NCI-H2107 treated with DMSO at 0.1 percent for 48 hours (cell line): ENCODE measurements at regions not wholly inside any gene's neighbourhood (a gene's known extent, or its start where the extent isn't known, plus 50 kb on each side); places are given as distances from the start of the nearest gene placed in this dataset.
"Not testable (repeated sequence)": the region's sequence is repeated elsewhere in the genome, so short reads cannot be mapped to it uniquely, and the experiment has no call there.

ENCODE experiments used
- DNase-seq: peaks from one replicate; lab custom pipeline; 2025; ENCODE audit not compliant: unreplicated experiment; lab: John Stamatoyannopoulos, UW

DNA sequence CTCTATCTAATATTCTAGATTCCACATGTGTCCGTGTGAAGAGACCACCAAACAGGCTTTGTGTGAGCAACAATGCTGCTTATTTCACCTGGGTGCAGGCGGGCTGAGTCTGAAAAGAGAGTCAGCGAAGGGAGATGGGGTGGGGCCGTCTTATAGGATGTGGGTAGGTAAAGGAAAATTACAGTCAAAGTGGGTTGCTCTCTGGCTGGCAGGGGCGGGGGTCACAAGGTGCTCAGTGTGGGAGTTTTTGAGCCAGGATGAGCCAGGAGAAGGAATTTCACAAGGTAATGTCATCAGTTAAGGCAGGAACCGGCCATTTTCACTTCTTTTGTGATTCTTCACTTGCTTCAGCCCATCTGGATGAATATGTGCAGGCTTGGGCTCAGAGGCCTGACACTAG, 779.3 kb downstream of the RNF144A start:
- DNase-seq = not testable (repeated sequence)

GRCh38 chr2:7697052-7697451, 779.8 kb downstream of the RNF144A start:
- DNase-seq = no peak

DNA sequence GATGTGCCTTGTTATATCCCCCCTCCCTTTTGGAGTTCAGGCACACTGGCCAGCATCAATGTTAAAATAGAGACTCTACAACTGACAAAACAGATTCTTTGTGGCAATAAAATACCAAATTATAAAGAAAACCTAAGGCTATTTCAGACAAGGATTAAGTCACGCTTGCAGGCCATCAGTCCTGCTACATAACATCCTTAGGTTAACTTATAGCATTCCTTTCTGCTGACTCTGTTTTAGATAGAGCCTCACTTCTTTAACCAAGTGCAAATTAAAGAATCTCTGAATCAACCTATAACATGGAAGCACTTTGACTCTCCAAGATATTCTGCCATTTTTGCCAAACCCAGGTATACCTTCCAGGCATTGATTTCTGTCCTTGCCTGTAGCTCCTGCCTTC, 784.6 kb downstream of the RNF144A start:
- no peak for DNase-seq

DNA sequence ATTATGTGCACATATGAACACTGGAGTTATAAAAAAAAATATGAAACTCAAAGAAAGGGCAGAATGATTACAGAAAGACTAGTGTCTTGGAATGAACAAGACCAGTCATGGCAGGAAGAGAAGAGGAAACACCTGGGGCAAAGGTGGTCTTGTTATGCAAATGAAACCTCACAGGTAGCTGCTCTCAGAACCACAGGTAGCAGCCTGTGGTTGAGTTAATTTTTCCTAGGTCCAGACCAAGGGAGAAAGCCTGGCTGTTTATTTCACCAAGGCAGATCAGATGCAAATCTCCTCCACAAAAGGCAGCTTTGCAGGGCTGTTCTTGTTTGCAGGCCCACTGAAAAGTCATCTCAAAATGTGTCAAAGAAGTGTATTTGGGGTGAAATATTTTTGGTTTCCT, 785.8 kb downstream of the RNF144A start:
- DNase-seq = peak; percentile 30

GRCh38 chr2:7703543-7704144, 786.4 kb downstream of the RNF144A start:
- peak; percentile 63 for DNase-seq

GRCh38 chr2:7704296-7704865, 787.2 kb downstream of the RNF144A start:
- no peak for DNase-seq

DNA sequence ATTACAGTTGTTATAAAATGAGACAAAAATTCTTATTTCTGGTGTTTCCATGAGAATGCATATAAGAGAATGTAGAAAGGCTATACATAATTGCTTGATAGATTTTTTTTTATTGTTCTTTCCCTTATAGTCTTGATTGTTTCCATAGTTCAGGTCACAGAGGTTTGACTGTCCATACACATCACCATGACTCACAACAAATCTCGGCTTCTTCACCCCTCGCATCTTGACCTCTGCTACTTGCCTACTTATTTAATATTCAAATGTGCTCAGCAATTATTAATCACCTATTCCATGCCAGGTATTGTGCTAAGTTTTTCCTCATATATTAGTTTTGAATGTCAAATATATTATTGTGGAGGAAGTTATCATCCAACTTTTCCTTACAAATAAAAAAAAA, 789.6 kb downstream of the RNF144A start:
- DNase-seq = no peak

DNA sequence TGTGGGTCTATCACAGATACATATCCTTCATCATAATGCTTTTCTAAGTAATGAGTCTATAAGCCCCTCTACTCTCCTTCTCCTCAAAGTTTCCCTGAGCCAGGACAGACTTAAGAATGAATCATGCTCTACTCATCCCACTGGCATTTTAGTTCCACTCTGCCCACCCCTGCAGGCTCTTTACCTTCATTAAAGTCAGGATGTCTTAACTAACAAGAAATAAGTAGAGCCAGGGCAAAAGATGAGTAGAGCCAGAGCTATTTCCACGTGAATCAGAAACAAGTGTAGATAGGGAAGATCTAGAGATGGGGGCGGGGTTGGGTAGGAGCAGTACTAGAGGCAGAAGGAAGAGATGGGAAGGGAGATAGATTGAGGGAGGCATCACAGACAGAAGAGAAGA, 790.5 kb downstream of the RNF144A start:
- no peak for DNase-seq

GRCh38 chr2:7709907-7710306, 792.7 kb downstream of the RNF144A start:
- no peak for DNase-seq

GRCh38 chr2:7711167-7711566, 794.0 kb downstream of the RNF144A start:
- no peak for DNase-seq

DNA sequence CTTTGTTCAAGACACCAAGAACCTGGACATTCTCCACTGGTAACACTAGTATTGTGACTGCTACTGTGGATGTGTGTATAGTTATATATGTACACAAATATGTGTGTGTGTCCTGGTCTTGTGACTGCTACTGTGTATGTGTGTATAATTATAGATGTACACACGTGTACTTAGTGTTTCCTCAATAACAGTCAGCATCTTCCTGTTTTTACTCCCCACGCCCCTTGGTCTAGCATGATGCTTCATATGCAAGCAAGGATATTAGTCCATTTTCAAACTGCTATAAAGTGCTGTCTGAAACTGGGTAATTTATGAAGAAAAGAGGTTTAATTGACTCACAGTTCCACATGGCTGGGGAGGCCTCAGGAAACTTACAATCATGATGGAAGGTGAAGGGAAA, 802.7 kb downstream of the RNF144A start:
- no peak for DNase-seq

GRCh38 chr2:7721413-7721995, 804.3 kb downstream of the RNF144A start:
- DNase-seq = no peak

DNA sequence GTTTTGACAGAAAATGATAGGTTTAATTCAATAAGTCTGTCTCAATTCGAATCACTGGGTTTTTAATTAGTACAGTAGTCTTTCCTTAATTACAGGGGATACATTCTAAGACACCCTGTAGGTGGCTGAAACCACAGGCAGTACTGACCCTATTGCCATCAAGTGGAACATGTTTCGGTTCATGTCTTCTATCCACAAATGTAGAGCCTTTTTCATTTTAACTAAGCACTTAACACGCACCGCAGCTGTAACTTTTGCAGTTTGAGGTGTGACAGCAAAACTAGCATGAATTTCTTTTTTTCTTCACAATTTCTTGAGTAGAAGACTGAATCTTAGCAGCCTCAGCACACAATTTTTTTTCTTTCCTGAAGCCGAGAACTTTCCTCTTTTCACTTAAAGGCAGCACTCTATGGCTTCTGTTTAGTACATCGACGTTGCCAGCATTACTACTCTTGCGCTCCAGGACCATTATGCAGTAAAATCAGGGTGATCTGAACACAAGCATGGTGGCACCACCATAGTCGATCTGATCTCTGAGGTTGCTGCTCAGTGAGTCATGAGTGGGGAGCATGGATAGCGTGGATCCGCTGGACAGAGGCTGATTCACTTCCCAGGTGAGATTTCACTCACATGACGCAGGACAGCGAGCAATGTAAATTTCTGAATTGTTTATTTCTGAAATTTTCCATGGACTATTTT, 805.1 kb downstream of the RNF144A start:
- DNase-seq = no peak

DNA sequence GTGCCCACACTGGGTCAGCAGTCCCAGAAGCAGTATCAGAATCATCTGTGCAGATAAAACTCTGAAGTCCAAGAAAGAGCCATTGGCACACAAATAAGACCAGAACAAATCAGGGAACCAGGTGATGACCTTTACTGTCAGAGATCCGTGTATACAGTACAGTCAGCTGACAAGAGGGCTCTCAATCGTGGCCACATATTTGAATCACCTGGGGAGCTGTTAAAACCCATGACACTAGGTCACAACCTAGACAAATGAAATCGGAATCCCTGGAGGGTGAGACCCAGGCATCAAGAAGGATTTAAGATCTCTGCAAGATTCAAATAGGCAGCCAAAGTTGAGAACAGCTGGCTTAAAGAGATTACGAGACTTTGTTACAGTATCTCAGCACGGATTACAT, 807.1 kb downstream of the RNF144A start:
- no peak for DNase-seq

DNA sequence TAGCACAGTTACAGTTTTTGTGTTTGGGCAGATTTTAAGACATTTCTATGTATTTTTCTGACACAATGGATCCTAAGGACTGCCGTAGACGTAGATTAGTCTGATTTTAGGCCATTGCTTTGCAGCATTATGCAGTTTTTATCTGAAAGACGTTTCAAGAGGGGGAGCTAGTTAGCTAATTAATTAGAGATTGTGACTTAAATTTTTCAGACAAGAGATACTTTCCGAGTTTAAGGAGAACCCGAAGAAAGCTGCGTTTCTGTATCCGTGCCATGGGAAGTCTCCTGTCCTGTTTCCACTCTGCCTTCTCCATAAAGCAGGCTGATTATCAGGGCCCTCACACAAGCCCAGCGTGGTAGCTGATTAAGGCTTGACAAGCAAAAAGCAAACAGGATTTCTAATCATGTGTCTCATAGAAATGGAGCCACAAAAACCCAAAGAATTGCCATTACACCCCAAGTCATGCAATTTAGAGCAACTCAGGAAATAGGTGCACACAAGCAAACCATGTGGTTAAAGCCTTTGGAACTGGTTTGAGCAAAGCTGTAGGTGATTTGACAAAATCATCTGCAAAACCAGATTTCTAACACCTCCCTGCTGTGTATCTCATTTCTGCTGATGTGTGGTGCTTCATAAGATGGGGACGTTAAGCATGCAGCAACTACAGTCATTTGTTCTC, 808.1 kb downstream of the RNF144A start:
- DNase-seq = no peak

- no peak for DNase-seq
These were observed 808.6 kb downstream of the RNF144A start for GRCh38 chr2:7725850-7726242.

- no peak for DNase-seq
These were observed 809.8 kb downstream of the RNF144A start for GRCh38 chr2:7726989-7727388.

DNA sequence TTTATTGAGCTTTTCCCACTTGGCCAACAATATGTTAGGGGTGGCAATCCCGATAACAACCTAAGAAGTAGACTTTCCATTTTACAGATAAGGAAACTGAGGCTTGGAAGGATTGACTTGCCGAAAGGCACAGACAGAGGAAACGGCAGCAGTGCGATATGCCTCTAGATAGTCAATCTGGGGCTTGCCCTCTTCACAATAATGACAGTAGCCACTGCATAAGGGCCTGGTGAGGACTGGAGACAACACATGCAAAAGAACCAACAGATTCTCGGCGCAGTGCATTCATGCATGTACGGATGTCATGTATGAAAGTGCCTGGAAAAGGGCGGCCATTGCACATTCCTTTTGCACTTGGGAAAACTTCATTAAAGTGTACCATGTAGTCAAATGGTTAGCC, 811.2 kb downstream of the RNF144A start:
- DNase-seq = no peak

DNA sequence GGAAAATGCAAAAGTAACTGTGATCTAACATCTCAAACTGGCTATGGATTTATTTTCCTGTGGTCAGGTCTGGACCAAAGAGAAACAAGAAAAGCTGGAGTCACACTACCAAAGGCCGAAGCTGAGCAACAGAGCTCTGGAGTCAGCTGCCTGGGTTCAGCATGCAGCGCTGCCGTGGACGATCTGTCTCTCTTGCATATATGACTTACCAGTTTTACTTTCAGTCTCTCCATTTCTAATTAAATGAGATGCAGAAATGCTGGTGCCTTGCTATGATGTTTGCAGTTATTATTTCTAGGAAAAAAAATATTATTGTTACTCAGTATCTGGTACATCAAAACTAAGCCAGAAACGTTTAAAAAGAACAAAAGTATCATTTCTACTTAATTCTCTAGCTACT, 813.2 kb downstream of the RNF144A start:
- DNase-seq = no peak

- no peak for DNase-seq
These were observed 813.8 kb downstream of the RNF144A start for GRCh38 chr2:7730990-7731389.

DNA sequence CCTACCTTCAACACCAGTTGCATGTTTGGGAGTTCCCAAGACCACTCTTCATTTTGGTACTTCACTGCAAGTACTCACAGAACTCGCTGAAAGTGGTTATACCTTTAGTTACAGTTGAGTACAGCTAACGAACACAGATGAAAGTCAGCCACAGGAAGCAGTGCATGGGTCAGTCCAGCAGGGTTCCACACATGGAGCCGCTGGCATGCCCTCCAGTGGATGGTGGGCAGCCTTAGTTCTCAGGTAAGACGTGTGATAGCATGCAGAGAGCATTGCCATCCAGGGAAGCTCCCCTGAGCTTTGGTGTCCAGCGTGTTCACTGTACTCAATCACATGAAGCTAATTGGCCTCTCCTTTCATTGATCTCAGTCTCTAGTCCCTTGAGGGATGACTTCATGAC, 815.3 kb downstream of the RNF144A start:
- DNase-seq = no peak
